ENCODE measurements at regions not wholly inside any gene's neighbourhood (a gene's known extent, or its start where the extent isn't known, plus 50 kb on each side); places are given as distances from the start of the nearest gene placed in this dataset.
A peak's percentile ranks its signal among the peaks of the same experiment; 100 is the strongest.

DNA sequence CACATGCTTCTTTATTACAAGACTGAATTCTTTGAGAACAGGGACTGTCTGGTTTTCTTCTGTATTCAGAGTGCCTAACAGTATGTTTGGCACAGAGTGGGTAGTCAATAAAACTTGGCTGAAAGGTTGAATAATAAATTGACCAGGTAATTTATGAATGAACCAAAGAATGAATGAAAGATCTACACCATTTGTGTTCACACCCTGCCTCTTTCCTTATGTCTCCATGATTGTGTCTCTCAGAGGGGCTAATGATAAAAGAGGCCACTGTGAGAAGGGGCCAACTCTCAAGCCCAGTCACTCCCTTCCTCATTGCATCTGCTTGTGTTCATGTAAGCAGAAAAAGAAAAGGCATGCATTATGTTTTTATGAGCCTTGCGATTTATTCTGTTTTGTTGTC, 569.7 kb upstream of the TENM4 start:
- DNase-seq (ENCODE audit: insufficient read length, low spot score) (no peak), FAIRE-seq (no peak)

DNA sequence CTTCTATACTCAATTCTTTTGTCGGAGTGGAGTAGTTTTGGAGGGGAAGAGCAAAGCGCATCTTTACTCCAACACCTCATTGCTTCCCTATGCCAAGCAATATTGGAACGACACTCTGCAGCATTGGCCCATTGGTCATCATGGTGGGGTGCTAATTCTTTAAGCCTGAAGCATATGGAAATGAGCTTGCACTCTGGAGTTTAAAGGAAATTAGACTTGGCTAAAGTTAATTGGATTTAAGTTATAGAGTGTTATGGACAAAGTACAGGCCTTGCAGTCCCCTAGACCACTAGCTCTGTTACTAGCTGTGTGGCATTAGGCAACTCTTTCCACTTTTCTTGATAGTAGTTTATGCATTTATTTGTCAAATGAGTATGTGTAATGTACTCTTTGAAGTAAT, 568.3 kb upstream of the TENM4 start:
- DNase-seq (ENCODE audit: insufficient read length, low spot score): no peak
- FAIRE-seq: no peak

DNA sequence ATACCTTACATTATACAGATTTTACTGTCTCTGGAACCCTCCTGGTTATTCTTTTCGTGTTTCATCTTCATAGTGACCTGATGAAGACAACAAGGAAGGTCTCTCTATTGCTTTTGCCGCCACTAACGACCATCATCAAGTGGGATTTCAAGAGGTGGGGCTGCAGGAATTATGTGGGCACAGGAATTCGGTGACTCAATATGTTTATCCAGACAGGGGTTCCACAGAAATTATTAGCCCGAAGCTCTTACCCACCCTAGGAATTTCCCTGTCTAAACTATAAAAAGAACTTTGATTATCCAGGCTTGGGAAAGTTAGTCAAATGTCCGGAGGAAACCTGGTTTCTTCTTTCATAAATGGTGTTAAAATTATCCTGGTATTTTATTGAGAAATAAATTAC, 566.8 kb upstream of the TENM4 start:
- FAIRE-seq: no peak
- DNase-seq (ENCODE audit: insufficient read length, low spot score): no peak

DNA sequence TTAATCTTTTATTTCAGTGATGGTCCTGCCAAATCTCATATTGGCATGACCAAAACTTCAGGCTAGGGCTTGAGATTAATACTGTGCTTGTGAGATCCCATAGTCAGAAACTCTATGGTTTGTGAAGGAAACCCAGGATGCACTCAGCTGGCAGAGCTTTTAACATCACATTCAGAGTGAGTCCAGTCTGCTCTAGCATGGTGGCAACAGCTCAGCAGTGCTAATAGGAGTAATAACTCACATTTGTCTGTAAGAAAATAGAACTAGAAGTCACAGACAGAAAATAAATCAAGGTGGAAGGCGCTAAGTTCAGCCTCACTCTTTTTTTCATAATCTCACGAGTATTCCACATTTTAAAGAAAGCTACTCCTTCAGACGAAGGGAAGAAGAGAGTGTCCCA, 549.3 kb upstream of the TENM4 start:
- DNase-seq (ENCODE audit: insufficient read length, low spot score): no peak
- no peak for FAIRE-seq

DNA sequence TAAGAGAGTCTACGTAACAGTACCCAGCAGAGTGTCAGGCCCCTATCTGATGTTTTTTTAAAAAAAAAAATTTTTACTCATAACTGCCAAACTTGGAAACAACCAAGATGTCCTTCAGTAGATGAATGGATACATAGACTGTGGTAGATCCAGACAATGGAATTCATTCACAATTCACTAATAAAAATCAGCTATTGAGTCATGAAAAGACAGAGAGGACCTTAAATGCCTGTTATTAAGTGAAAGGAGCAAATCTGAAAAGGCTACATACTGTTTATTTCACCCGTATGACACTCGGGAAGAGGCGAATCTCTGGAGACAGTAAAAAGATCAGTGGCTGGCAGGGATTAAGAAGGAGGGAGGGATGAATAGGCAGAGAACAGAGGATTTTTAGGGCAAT, 541.4 kb upstream of the TENM4 start:
- FAIRE-seq (no peak), DNase-seq (ENCODE audit: insufficient read length, low spot score) (no peak)

DNA sequence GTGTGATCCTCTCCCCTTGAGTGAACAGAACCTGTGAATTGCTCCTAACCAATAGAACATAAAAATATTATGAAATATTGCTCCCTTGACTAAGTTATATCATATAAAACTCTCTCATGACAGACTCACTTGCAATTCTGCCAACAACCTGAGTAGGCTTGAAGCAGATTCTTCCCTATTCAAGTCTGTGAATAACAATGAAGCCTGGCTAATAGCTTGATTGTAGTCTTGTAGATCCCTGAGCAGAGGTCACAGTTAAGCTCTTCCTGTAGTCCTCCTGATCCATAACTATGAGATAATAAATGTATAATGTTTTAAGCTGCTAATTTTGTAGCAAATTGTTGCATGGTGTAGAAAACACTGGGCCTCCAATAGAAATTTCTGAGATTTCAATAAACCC, 540.1 kb upstream of the TENM4 start:
- no peak for FAIRE-seq

DNA sequence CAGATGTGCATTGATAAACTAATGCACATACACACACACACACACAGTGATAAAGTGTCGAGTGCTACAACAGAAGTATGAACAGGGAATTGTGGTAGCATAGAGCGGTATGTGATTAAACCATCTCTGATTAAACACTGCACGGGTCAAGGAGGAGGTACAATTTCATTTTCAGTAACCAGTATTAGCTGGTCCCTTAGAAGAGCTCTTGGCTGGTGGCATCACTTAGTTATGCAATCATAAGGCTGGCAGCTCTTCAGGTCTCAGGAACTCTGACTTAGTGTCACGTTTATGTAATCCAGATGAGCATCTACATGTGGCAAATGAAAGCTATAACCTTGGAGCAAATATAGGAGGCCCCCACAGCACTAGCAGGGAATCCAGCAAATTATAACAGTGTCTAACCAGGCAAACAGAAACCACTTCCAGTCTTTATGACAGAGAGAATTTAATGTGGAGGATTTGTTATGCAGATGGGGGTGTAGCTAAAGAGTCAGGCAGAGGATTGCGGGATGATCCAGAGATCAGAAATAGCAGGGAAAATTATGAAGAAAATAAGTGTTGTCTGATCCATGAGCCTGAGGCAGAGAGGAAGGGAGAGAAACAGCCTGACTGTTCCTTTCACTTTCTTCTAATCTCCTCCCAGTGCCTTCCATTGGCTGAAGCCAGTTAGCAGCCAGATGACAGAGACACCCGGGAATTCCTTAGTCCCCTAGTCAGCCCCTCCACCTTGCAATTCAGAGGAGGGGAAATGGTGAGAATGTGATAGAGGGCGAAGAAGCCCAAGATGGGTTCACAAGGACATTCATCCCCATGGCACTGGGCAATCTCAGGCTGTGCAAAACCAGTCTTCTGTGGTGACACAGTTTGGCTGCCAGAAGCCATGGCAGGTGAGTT, 533.1 kb upstream of the TENM4 start:
- DNase-seq (ENCODE audit: insufficient read length, low spot score) (peak; percentile 12), FAIRE-seq (no peak)

More for the DNA sequence above, 540.1 kb upstream of the TENM4 start:
- DNase-seq (ENCODE audit: insufficient read length, low spot score): no peak

DNA sequence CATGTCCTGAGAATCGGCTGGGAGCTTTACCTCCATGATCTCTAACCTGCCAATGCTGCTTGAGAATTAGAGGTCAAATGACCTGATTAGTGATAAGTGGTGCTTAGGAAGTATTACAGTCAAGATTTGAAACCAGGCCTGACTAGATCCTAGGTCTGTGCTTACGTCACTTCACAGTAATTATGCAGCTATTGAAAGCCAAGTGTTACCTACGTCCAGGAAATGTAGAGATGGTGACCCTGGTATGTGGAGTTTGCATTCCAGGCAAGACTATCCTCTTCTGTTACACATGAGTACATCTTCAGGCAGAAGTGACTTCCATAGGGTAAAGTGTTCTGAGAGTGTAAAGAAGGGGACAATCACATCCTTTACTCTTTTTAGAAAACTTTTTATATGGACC, 530.4 kb upstream of the TENM4 start:
- DNase-seq (ENCODE audit: insufficient read length, low spot score) (no peak), FAIRE-seq (no peak)

DNA sequence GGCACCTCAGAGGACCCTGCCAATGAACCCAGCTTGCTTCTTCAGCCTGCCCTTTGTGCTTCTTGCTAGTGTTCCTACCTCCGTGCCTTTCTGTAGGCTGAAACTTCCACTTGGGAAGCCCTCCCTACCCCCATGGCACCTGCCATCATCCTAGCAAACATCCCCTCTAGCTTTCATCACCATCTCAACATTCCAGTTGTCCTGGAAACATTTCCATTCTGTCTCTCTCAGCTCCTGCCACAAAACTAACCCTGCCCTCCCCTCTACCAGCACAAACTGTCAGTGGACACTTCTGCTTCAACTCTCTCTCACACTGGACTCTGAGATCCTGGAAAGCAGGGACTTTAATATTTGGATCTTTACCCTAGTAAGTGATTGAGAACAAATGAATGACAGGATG, 525.8 kb upstream of the TENM4 start:
- DNase-seq (ENCODE audit: insufficient read length, low spot score): no peak
- FAIRE-seq: no peak

DNA sequence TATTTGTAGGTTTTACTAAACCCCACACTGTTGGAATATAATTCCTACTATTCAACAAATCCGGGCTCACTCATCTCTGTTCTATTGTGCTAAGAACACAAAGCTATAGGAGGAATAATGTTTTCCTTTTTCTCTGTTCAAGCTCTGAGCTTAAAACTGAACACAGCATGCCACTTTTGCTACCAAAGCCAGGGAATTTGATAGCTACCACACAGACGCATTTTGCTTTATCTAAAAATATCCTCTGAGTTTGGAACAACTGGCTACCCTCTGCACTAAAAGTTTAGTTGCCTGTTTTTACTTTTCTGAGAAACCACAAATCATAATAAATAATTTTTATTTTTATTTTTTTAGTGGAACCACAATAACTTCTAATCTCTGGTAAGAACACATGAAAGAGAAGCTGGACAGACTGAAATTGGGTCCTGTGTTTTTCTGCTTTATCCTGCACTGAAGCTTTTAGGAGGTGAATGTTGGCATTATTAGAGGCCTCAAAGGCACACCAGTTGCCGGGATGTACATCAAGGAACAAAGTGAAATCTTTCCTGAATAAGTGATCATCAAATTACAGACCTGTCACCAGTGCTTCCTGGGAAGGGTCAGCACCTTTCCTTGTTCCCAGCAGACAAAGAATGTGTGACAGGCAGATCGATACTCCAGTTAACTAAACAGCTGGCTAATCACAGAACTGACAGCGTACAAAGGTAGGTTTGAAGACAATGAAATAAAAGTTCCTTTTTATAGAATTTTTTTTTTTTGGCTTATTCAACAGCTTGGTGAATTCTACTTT, 523.2 kb upstream of the TENM4 start:
- DNase-seq (ENCODE audit: insufficient read length, low spot score) (no peak), FAIRE-seq (no peak)

DNA sequence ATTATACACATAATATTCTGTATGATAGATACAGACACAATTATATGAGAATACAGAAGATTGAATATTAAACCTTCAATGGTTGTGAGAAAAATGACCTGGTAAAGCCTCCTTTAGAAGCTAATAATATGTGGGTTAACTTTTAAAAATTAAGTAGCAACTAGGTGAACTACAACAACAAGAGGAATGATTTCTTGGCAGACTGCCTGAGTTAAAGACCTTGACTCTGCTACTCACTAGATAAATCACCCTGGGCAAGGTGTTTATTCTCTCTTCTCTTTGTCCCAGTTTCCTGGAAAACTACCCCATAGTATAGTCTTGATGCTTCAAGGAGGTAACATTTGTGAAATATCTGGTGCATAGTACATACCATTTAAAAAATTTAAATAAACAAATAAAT, 519.6 kb upstream of the TENM4 start:
- FAIRE-seq (no peak), DNase-seq (ENCODE audit: insufficient read length, low spot score) (no peak)

DNA sequence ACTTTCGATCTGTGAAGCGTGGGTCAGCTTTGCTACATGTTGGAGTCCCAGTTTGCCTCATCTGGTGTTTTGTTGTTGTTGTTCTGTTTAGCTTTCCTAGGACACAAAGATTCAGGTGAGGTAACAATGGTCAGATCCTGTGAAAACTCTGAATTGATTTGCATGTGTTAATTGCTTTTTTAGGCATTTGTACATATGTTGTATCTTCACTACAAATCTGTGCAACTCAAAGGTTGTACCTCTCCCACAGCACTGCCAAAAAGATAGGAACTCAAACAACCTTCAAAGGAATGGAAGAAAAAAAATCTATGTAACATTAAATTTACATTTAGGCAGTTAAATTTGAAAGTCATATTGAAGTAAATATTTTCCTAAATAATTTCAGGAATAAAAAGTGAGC, 518.5 kb upstream of the TENM4 start:
- DNase-seq (ENCODE audit: insufficient read length, low spot score) (no peak), FAIRE-seq (no peak)

DNA sequence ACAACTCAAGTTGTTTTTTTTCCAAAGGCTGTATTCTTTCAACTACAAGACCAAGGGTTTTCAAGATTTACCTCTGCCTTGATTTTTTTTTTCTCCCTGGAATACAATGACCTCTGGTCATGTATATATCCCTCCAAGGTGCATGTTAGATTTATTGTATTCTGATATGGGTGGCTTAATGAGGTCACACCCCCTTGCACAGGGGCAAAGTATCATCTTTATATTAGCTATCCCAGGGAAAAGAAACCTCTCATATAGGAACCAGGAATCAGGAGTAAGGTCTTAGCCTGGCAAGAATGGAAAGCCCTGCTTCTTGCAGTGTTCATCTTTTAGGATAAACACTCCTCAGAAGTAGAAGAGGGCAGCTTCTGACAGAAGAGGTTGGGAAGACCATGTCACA, 516.9 kb upstream of the TENM4 start:
- DNase-seq (ENCODE audit: insufficient read length, low spot score) (no peak), FAIRE-seq (no peak)

DNA sequence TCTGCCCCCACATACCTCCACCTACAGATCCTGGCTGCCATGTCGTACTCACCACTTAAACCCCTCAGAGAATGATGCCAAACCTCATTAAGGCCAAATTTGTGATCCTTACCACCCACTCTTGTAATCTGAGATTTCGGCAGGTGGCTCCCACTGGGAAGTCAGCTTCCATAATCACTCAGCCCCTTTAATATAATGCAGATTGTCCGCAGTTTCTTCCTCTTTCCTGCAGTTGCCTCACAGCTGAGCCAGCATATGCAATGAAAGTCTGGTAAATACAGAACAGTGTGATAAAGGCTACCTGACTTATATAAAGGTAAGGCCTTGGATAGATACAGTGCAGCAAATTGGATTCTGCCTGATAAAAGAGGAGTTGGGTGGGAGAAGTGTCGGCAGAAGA, 515.2 kb upstream of the TENM4 start:
- no peak for FAIRE-seq

DNA sequence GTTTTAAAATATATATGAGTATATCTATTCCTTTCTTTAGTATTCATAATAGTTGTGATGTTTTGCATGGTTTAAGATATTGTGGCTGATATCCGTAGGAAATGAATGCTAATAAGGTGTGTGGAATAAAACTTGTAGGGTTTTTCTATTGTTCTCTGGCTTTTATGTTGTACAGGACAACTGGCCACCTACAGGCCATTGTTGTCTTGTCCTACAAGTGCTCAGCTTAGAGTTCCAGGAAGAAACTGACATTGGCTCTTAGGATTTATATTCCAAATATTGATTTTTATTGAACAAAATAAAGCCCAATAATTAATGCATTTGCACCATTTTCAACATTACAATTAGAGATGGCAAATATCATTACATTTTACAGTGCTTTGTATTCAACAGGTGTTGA, 512.8 kb upstream of the TENM4 start:
- DNase-seq (ENCODE audit: insufficient read length, low spot score) (no peak), FAIRE-seq (no peak)

More for the DNA sequence above, 515.2 kb upstream of the TENM4 start:
- no peak for DNase-seq (ENCODE audit: insufficient read length, low spot score)

DNA sequence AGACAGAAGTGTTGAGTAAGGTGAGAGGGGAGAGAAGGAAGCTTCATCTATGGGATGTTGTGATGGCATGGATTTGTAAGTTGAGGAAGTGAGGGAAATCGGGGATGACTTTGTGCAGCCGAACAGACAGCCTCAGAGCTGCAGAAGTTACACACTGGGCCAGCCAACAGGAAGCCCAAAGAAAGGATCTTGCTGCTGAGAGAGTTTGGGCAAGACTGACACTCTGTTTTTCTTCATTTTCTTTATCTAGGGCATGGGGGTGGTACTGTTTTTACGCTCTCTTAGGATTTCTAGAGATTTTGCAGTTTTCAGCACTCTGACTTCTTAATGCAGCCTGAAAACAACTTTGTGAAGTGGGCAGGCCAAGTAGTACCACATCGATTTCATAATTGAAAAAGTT, 509.9 kb upstream of the TENM4 start:
- DNase-seq (ENCODE audit: insufficient read length, low spot score): no peak
- no peak for FAIRE-seq

DNA sequence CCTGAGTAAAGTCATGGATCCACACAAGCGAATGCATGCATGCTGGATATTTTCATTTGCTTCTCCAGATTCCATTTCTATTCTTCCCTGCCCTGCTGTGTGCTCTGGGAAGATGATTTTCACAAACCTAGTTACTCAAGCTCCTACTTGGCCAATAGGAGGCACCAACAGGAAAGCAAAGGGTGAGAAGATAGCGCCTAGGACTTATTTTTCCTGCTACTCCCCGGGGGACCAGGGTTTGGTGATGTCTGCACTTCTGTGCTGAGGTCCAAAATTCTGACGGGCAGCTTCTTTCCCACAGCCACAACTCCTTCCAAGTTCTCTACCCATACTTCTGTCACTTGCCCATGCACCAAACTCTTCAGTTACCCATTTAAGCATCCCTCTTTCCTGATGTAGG, 509.3 kb upstream of the TENM4 start:
- FAIRE-seq: no peak
- DNase-seq (ENCODE audit: insufficient read length, low spot score): no peak

DNA sequence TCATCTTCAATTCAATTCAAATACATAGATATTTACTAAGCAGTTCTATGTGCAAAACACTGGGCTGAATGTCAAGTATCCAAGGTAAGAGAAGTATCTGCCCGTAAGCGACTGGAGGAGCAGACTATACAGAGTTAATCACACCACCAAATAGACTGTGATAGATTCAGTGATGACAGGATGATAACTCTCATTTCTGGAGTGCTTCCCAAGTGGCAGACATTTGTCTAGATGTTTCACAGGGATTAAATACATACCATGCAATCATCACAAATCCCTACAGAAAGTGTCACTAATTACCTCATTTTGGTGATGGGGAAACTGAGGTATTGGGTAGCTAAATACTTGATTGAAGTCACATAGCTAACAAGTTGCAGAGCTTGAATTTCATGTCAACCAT, 508.7 kb upstream of the TENM4 start:
- peak; percentile 28 for FAIRE-seq
- DNase-seq (ENCODE audit: insufficient read length, low spot score): no peak

DNA sequence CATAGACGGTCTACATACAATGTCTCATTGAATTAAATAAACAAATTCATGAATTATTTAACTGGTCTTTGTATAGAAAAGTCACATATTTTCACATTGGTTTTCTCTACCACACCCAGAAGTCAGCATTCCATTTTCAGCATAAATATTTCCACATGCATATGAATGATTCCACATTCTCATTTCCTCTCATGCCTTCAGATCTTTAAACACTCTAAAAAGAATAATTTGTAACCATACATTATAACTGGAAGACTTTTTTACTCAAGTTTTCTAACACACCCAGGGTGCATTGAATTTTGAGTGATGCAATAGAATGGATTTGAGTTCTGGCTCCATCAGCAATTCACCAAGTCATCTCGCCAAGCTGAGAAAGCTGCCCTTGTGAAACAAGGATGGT, 501.8 kb upstream of the TENM4 start:
- no peak for DNase-seq (ENCODE audit: insufficient read length, low spot score)
- FAIRE-seq: no peak

DNA sequence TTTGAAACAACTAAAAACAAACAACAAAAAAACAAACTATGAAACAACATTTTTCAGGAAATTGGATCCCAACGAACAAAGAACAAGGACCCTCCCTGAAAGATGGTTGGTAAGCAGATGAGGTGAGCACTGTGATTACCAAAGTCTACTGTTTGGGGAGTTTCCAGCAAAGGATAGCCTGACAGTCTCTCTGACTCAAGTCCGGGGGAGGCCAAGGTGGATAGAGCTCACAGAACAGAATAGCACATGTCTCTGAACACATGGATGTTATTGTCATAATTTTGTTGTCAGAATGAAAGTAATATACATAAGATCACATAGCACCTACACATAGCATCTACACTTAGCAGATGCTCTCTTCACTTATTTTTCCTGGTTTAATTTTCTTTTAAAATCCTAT, 501.3 kb upstream of the TENM4 start:
- FAIRE-seq (no peak), DNase-seq (ENCODE audit: insufficient read length, low spot score) (no peak)

DNA sequence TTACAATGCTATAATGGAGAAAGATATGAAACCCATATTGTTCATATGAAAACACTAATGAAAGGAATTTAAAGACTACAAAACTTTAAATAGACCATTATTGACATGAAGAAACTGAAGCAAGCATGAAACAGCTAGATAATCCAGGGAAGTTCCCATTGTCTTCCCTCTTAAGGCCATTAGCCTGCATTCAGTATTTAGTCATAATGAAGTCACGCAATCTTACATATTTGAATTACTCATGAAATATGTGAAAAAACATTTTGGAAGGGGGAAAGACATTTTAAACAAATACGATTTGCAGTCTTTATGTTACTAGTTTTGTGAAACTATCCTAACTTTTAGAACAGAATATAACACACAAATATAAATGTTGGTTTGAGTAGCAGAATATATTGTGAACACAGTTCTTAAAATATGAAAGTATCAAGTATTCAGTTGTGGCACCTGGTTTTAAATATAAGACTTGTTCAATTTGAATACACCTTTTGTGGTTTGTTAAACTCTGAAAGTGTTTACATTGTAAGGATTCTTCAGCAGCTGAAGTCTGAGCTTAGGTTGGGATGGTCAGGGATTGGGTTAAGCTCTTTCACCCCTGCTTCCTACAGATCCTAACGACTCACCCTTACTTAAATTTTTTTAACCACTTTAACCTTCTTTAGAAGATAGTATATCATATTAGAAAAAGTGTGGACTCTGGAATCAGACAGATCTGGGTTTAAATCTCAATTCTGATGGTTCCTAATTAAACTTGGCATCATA, 500.3 kb upstream of the TENM4 start:
- no peak for DNase-seq (ENCODE audit: insufficient read length, low spot score)
- FAIRE-seq: no peak
